H1 (cell line): ENCODE measurements at regions not wholly inside any gene's neighbourhood (a gene's known extent, or its start where the extent isn't known, plus 50 kb on each side); places are given as distances from the start of the nearest gene placed in this dataset.

Experiments
- CTCF ChIA-PET: fragments of 300-600 bp; sonication (Branson Sonifier 250); formaldehyde crosslinking; loops from one replicate; lab custom pipeline; 2021; ENCODE audit not compliant: partially characterized antibody; lab: Charles Lee
- POLR2A ChIA-PET: fragments of 300-600 bp; sonication (Branson Sonifier 250); formaldehyde crosslinking; loops from one replicate; lab custom pipeline; 2021; ENCODE audit warnings: inconsistent platforms; ENCODE audit not compliant: partially characterized antibody; lab: Charles Lee
- DNase-seq, 2 experiments: peaks; one replicate each; pipeline versions ENCODE4 v3.0.0 to v3.0.0-alpha.2; 2010 to 2022; ENCODE audit warnings: low spot score in 2 of 2, low read depth in 1 of 2, mixed read lengths in 1 of 2
- FAIRE-seq: peaks from 2 replicates; lab custom pipeline; 2011; peaks lifted over from hg19 to GRCh38; lab: Jason Lieb, UNC
- H2AFZ ChIP-seq: 2 replicates; pipeline ENCODE4 v1.8.1; 2012; ENCODE audit warnings: low read length, inconsistent platforms
- H2AK5ac ChIP-seq: 2 replicates; pipeline ENCODE4 v1.6.1; 2013; ENCODE audit warnings: low read depth, low read length
- H2BK120ac ChIP-seq: replicated peaks from 2 replicates; pipeline ENCODE3; 2013; ENCODE audit warnings: low read depth, low read length, inconsistent platforms
- H2BK12ac ChIP-seq: 2 replicates; pipeline ENCODE4 v1.6.1; 2013; ENCODE audit warnings: low read depth, low read length
- H2BK15ac ChIP-seq: 2 replicates; pipeline ENCODE4 v1.6.1; 2013; ENCODE audit warnings: low read length
- H2BK20ac ChIP-seq: 2 replicates; pipeline ENCODE4 v1.6.1; 2013; ENCODE audit warnings: low read length
- H2BK5ac ChIP-seq: 2 replicates; pipeline ENCODE4 v1.6.1; 2013; ENCODE audit warnings: low read depth, low read length
- H3K14ac ChIP-seq: 2 replicates; pipeline ENCODE4 v1.6.1; 2013; ENCODE audit warnings: inconsistent platforms; ENCODE audit not compliant: insufficient read length
- H3K18ac ChIP-seq: 2 replicates; pipeline ENCODE4 v1.6.1; 2013; ENCODE audit warnings: low read length; ENCODE audit errors: extremely low read depth
- H3K23ac ChIP-seq: 2 replicates; pipeline ENCODE4 v1.6.1; 2013; ENCODE audit warnings: inconsistent platforms; ENCODE audit not compliant: insufficient read length
- H3K23me2 ChIP-seq: 2 replicates; pipeline ENCODE4 v1.6.1; 2013; ENCODE audit warnings: low read depth, low read length
- H3K27ac ChIP-seq: 2 replicates; pipeline ENCODE4 v1.6.1; 2011; ENCODE audit warnings: low read depth, low read length, inconsistent platforms
- H3K27me3 ChIP-seq, 4 experiments: replicated peaks in 1 of 4; 1 replicate in 1 of 4; 2 replicates in 3 of 4; pipeline versions ENCODE4 v1.6.1 to v1.8.1; 2011 to 2013; ENCODE audit warnings: low read length in 3 of 4, mild to moderate bottlenecking in 3 of 4, inconsistent platforms in 2 of 4, mixed read lengths in 2 of 4, moderate library complexity in 1 of 4; ENCODE audit not compliant: control insufficient read depth in 3 of 4, insufficient read depth in 3 of 4; ENCODE audit errors: extremely low read depth in 1 of 4
- H3K36me3 ChIP-seq, 4 experiments: 2 replicates each; pipeline versions ENCODE4 v1.6.1 to v1.8.1; 2011 to 2013; ENCODE audit warnings: mild to moderate bottlenecking in 4 of 4, low read length in 3 of 4, moderate library complexity in 2 of 4, control low read depth in 1 of 4, inconsistent platforms in 1 of 4; ENCODE audit not compliant: insufficient read depth in 4 of 4, control insufficient read depth in 2 of 4
- H3K4ac ChIP-seq: replicated peaks from 2 replicates; pipeline ENCODE3; 2013; ENCODE audit warnings: low read length, low read depth, mixed read lengths, inconsistent platforms; ENCODE audit not compliant: insufficient read length
- H3K4me1 ChIP-seq, 4 experiments: replicated peaks in 1 of 4; 1 replicate in 1 of 4; 2 replicates in 3 of 4; pipeline versions ENCODE4 v1.6.1 to v1.8.1; 2011 to 2013; ENCODE audit warnings: low read length in 3 of 4, inconsistent platforms in 2 of 4, mixed read lengths in 1 of 4; ENCODE audit not compliant: insufficient read depth in 4 of 4, control insufficient read depth in 3 of 4
- H3K4me2 ChIP-seq, 2 experiments: 2 replicates each; pipeline versions ENCODE4 v1.6.1 to v1.8.1; 2011 to 2013; ENCODE audit warnings: low read depth in 2 of 2, low read length in 2 of 2, control low read depth in 1 of 2, inconsistent platforms in 1 of 2, mild to moderate bottlenecking in 1 of 2; ENCODE audit not compliant: insufficient read depth in 1 of 2
- H3K4me3 ChIP-seq, 4 experiments: fragments of 200-600, 300-600 bp in 1 of 4; sonication (generic), shearing (Covaris generic), sonication (Bioruptor Twin) in 1 of 4; 2 replicates each; pipeline versions ENCODE4 v1.5.1 to v1.8.1; 2011 to 2016; ENCODE audit warnings: low read length in 4 of 4, low read depth in 3 of 4, control low read depth in 2 of 4, inconsistent platforms in 2 of 4, mild to moderate bottlenecking in 2 of 4, mixed read lengths in 1 of 4, moderate library complexity in 1 of 4; ENCODE audit not compliant: insufficient read depth in 2 of 4; ENCODE audit errors: extremely low read depth in 1 of 4
- H3K56ac ChIP-seq: replicated peaks from 2 replicates; pipeline ENCODE3; 2013; ENCODE audit warnings: low read depth, mild to moderate bottlenecking, mixed read lengths, low read length, inconsistent platforms; ENCODE audit not compliant: insufficient read length
- H3K79me1 ChIP-seq: 2 replicates; pipeline ENCODE4 v1.6.1; 2013; ENCODE audit warnings: low read depth, low read length, control low read depth
- H3K79me2 ChIP-seq, 2 experiments: 2 replicates each; pipeline versions ENCODE4 v1.6.1 to v1.8.1; 2012 to 2013; ENCODE audit warnings: low read length in 2 of 2, mild to moderate bottlenecking in 2 of 2, inconsistent platforms in 1 of 2; ENCODE audit not compliant: insufficient read depth in 2 of 2, control insufficient read depth in 1 of 2
- H3K9ac ChIP-seq, 4 experiments: replicated peaks in 1 of 4; 1 replicate in 1 of 4; 2 replicates in 3 of 4; pipeline versions ENCODE4 v1.6.1 to v1.8.1; 2011 to 2013; ENCODE audit warnings: low read depth in 3 of 4, low read length in 3 of 4, control low read depth in 2 of 4, mild to moderate bottlenecking in 2 of 4, moderate library complexity in 2 of 4, inconsistent platforms in 1 of 4; ENCODE audit errors: extremely low read depth in 1 of 4
- H3K9me3 ChIP-seq, 2 experiments: 2 replicates each; pipeline versions ENCODE4 v1.6.1 to v1.8.1; 2012 to 2013; ENCODE audit warnings: mild to moderate bottlenecking in 2 of 2, moderate library complexity in 2 of 2, control low read depth in 1 of 2, inconsistent platforms in 1 of 2, low read depth in 1 of 2, low read length in 1 of 2, mixed read lengths in 1 of 2; ENCODE audit not compliant: insufficient read depth in 2 of 2
- H4K20me1 ChIP-seq, 2 experiments: replicated peaks in 1 of 2; 2 replicates each; pipeline versions ENCODE3 to v1.8.1; 2011 to 2013; ENCODE audit warnings: inconsistent platforms in 2 of 2, low read length in 2 of 2, mild to moderate bottlenecking in 1 of 2; ENCODE audit not compliant: insufficient read depth in 2 of 2, control insufficient read depth in 1 of 2
- H4K5ac ChIP-seq: 2 replicates; pipeline ENCODE4 v1.6.1; 2013; ENCODE audit warnings: low read length, low read depth, mixed read lengths, inconsistent platforms; ENCODE audit not compliant: insufficient read length
- H4K8ac ChIP-seq: 2 replicates; pipeline ENCODE4 v1.8.0; 2013; ENCODE audit warnings: mild to moderate bottlenecking, moderate library complexity, low read length, inconsistent platforms; ENCODE audit not compliant: insufficient read depth; ENCODE audit errors: extremely low read depth
- H4K91ac ChIP-seq: replicated peaks from 2 replicates; pipeline ENCODE3; 2013; ENCODE audit warnings: low read length, mixed read lengths, inconsistent platforms; ENCODE audit not compliant: insufficient read length
- EGR1 ChIP-seq: IDR thresholded peaks from 2 replicates; pipeline ENCODE4 v1.6.1; 2011; ENCODE audit warnings: low read depth, low read length, borderline replicate concordance
- HDAC6 ChIP-seq: IDR thresholded peaks from one replicate; pipeline ENCODE4 v1.7.1; 2012; ENCODE audit warnings: low read depth, mild to moderate bottlenecking, inconsistent platforms, low read length, moderate library complexity
- JUN ChIP-seq: IDR thresholded peaks from 2 replicates; pipeline ENCODE4 v1.6.1; 2011; ENCODE audit warnings: low read depth, mild to moderate bottlenecking, improper control_type of control experiment, low read length
- POLR2A ChIP-seq, 2 experiments: IDR thresholded peaks; 1 replicate in 1 of 2; 2 replicates in 1 of 2; pipeline ENCODE4 v1.6.1; 2011; ENCODE audit warnings: low read depth in 2 of 2, low read length in 2 of 2, mild to moderate bottlenecking in 2 of 2; ENCODE audit errors: control extremely low read depth in 1 of 2
- POU5F1 ChIP-seq: IDR thresholded peaks from 2 replicates; pipeline ENCODE4 v1.6.1; 2011; ENCODE audit warnings: low read depth, mild to moderate bottlenecking, low read length, moderate library complexity
- RBBP5 ChIP-seq: IDR thresholded peaks from 2 replicates; pipeline ENCODE4 v1.7.1; 2012; ENCODE audit warnings: low read depth, mild to moderate bottlenecking, inconsistent platforms, low read length, moderate library complexity, borderline replicate concordance
- RNF2 ChIP-seq: fragments of 200-900, 300-1000 bp; sonication (generic); IDR thresholded peaks from 2 replicates; pipeline ENCODE4 v1.7.1; 2016; ENCODE audit warnings: borderline replicate concordance, low read depth, mild to moderate bottlenecking, antibody characterized with exemption, low read length; ENCODE audit not compliant: poor library complexity, severe bottlenecking; ENCODE audit errors: missing control alignments
- SP2 ChIP-seq: IDR thresholded peaks from 2 replicates; pipeline ENCODE4 v1.6.1; 2012; ENCODE audit warnings: mild to moderate bottlenecking, low read length, inconsistent platforms
- TAF7 ChIP-seq: optimal IDR thresholded peaks from 2 replicates; pipeline ENCODE3; 2011; ENCODE audit warnings: low read depth, mild to moderate bottlenecking, inconsistent platforms, low read length, moderate library complexity, borderline replicate concordance
- TCF12 ChIP-seq: IDR thresholded peaks from 2 replicates; pipeline ENCODE4 v1.6.1; 2011; ENCODE audit warnings: low read depth, mild to moderate bottlenecking, low read length
- ZNF274 ChIP-seq: IDR thresholded peaks from 2 replicates; pipeline ENCODE4 v1.7.0; 2012; ENCODE audit warnings: low read length, borderline replicate concordance; ENCODE audit errors: extremely low read depth
- WGBS, 2 experiments: shearing (Covaris generic) in 1 of 2; methylation state at CpG; one replicate each; pipeline versions ENCODE4 v1.1.6 to v1.1.7; 2013 to 2015; ENCODE audit warnings: low lambda C conversion rate in 2 of 2, mixed read lengths in 2 of 2, inconsistent platforms in 1 of 2, low coverage in 1 of 2, missing lambda C conversion rate in 1 of 2; ENCODE audit not compliant: insufficient replicate concordance in 2 of 2, insufficient coverage in 1 of 2, insufficient read length in 1 of 2; ENCODE audit errors: extremely low coverage in 1 of 2, missing lambda C conversion rate in 1 of 2; 5-methylcytosine and 5-hydroxymethylcytosine counted together
- TF ChIP-seq, protein P1 (sequence below): IDR thresholded peaks from 2 replicates; pipeline ENCODE4 v1.6.1; 2012; ENCODE audit warnings: low read length, inconsistent platforms
- TF ChIP-seq, protein P2 (sequence below): IDR thresholded peaks from 2 replicates; pipeline ENCODE4 v1.6.1; 2011; ENCODE audit warnings: low read depth, mild to moderate bottlenecking, low read length; ENCODE audit not compliant: insufficient read depth

DNA sequence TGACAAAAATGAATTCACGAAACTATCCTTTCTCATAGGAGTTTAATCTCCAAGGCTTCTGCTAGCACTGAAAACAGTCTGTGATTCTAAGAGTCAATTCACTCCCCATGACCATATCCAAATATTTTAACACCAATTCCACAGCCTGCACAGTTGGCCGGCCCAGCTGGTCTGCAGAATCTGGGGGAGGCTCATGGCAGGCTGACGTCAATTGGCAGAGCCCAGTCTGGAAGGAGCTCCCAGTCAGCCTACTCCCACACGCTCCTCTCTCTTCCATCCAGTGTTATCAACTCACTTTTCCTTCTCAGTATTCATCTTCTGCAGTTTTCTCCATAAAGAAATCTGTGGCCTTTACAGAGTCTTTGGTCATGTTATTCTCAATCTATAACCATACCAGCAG lies 111.0 kb downstream of the TBXT start:
- Histone ChIP-seq H3K4me1 (no peaks in the 10 kb centered on the region), H3K9me3 (peaks cover 6 to 7% of the 10 kb centered on the region in 2 experiments; a peak in 2 of 4 replicates), H2BK12ac (no peak overlapping the region), H4K8ac (no peak overlapping the region), H2AK5ac (no peak overlapping the region), H4K91ac (no peak overlapping the region), H2BK120ac (no peak overlapping the region), H4K5ac (no peak overlapping the region), H2BK20ac (no peak overlapping the region), H3K27me3 (no peaks in the 10 kb centered on the region), H3K4me2 (no peak overlapping the region), H3K23me2 (no peaks in the 10 kb centered on the region), H3K79me2 (no peaks in the 10 kb centered on the region; a peak in 1 of 4 replicates), H3K56ac (no peak overlapping the region), H3K14ac (no peak overlapping the region), H3K18ac (no peak overlapping the region), H2BK15ac (no peak overlapping the region), H3K36me3 (peaks cover 0 to 3% (median 0%) of the 10 kb centered on the region in 4 experiments; a peak in 1 of 8 replicates), H3K9ac (no peak overlapping the region), H4K20me1 (no peaks in the 10 kb centered on the region), H2BK5ac (no peak overlapping the region), H3K79me1 (no peaks in the 10 kb centered on the region), H3K4me3 (no peak overlapping the region), H3K23ac (no peak overlapping the region), H3K4ac (no peak overlapping the region), H3K27ac (no peak overlapping the region), H2AFZ (no peak overlapping the region)
- DNase-seq (no peak), FAIRE-seq (no peak)
- 99% methylated on average over 4 of the region's 4 CpGs; no CpG with 5 or more reads in 1 of the 2 experiments for WGBS, 2 experiments
- ChIA-PET POLR2A (no interaction called here), CTCF (interaction anchor here (1.0 to 1.8 kb wide), 4 partner anchors 20 to 41 kb away, joined by 3 to 5 read pairs (median 4); no protein-coding TSS in a partner anchor)
- TF ChIP-seq POLR2A (IDR thresholded peaks at IDR 0.05; ENCODE audit: control extremely low read depth in 1 of 2, low read depth in 2 of 2, low read length in 2 of 2) (no peak), RBBP5 (no peak), TCF12 (no peak), SP2 (no peak), ZNF274 (no peak), EGR1 (no peak), HDAC6 (no peak), RNF2 (no peak), JUN (no peak), POU5F1 (no peak), TAF7 (no peak)
- TF ChIP-seq, protein P1, sequence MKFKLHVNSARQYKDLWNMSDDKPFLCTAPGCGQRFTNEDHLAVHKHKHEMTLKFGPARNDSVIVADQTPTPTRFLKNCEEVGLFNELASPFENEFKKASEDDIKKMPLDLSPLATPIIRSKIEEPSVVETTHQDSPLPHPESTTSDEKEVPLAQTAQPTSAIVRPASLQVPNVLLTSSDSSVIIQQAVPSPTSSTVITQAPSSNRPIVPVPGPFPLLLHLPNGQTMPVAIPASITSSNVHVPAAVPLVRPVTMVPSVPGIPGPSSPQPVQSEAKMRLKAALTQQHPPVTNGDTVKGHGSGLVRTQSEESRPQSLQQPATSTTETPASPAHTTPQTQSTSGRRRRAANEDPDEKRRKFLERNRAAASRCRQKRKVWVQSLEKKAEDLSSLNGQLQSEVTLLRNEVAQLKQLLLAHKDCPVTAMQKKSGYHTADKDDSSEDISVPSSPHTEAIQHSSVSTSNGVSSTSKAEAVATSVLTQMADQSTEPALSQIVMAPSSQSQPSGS = no peak
- TF ChIP-seq, protein P2, sequence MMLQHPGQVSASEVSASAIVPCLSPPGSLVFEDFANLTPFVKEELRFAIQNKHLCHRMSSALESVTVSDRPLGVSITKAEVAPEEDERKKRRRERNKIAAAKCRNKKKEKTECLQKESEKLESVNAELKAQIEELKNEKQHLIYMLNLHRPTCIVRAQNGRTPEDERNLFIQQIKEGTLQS = no peak
